Gastrocnemius medialis (tissue), 4 donors: ENCODE measurements at regions not wholly inside any gene's neighbourhood (a gene's known extent, or its start where the extent isn't known, plus 50 kb on each side); places are given as distances from the start of the nearest gene placed in this dataset.

Experiments used
- ATAC-seq, 2 donors: fragments of 150-250 bp; one replicate each; pipeline ENCODE4 v1.9.1; 2016
- DNase-seq, 2 donors: peaks; one replicate each; pipeline ENCODE4 v3.0.0-alpha.2; 2019
- H3K27ac ChIP-seq, 4 donors: fragments of 200-600 bp; sonication (generic); 1 replicate in 1 of 4; 2 replicates in 3 of 4; pipeline ENCODE4 v1.5.1; 2016 to 2018; ENCODE audit warnings: mild to moderate bottlenecking in 2 of 4, moderate library complexity in 1 of 4
- H3K27me3 ChIP-seq, 3 donors: fragments of 200-600 bp; sonication (generic) in 2 of 3; 1 replicate in 1 of 3; 2 replicates in 2 of 3; pipeline versions ENCODE4 v1.5.1 to v1.6.0; 2016 to 2019; ENCODE audit warnings: mild to moderate bottlenecking in 1 of 3, moderate library complexity in 1 of 3
- H3K36me3 ChIP-seq, 2 donors: fragments of 200-600 bp; sonication (generic) in 1 of 2; one replicate each; pipeline ENCODE4 v1.5.1; 2017 to 2018
- H3K4me1 ChIP-seq, 2 donors: fragments of 200-600 bp; sonication (generic) in 1 of 2; one replicate each; pipeline ENCODE4 v1.5.1; 2016 to 2017; ENCODE audit warnings: mild to moderate bottlenecking in 2 of 2
- H3K4me3 ChIP-seq, 4 donors: fragments of 200-600 bp; sonication (generic) in 3 of 4; 1 replicate in 1 of 4; 2 replicates in 3 of 4; pipeline ENCODE4 v1.5.1; 2016 to 2019; ENCODE audit warnings: mild to moderate bottlenecking in 2 of 4
- H3K9me3 ChIP-seq, 3 donors: fragments of 200-600 bp; sonication (generic) in 2 of 3; 1 replicate in 1 of 3; 2 replicates in 2 of 3; pipeline ENCODE4 v1.5.1; 2016 to 2019
- CTCF ChIP-seq, 5 experiments: fragments of 450-650 bp in 3 of 5; fragments of 200-600 bp in 2 of 5; sonication (generic) in 2 of 5; IDR thresholded peaks in 4 of 5; conservative IDR thresholded peaks in 1 of 5; 1 replicate in 4 of 5; 2 replicates in 1 of 5; pipeline ENCODE4 v1.5.1; 2016 to 2019; ENCODE audit warnings: antibody characterized with exemption in 5 of 5, mild to moderate bottlenecking in 3 of 5, moderate library complexity in 3 of 5
- POLR2A ChIP-seq, 2 donors: fragments of 450-650 bp; IDR thresholded peaks; one replicate each; pipeline ENCODE4 v1.6.1; 2017; ENCODE audit warnings: antibody characterized with exemption in 2 of 2, mild to moderate bottlenecking in 2 of 2, moderate library complexity in 2 of 2
- in situ Hi-C, 4 donors: fragments of 200-750 bp; cut with MboI; loops; one replicate each; pipeline versions ENCODE4 v1.15.0 to v1.8.0; 2017; ENCODE audit warnings: low sequenced_read_pairs in 4 of 4
- intact Hi-C: fragments of 100-400 bp; cut with DNase I; formaldehyde crosslinking; loops from one replicate; pipeline ENCODE4 v1.15.1; 2023; ENCODE audit warnings: low total_unique reads

- no peaks in the 10 kb centered on the region for H3K9me3 ChIP-seq
- no peaks in the 10 kb centered on the region for H3K36me3 ChIP-seq
- TF ChIP-seq POLR2A (IDR thresholded peaks at IDR 0.05) = no peak
- in situ Hi-C loops = loop anchor here in 1 of 4 donors (25.0 kb wide), 1 partner anchor 111 kb away; the partner anchor contains the start of gene TLE3
- peak overlapping the region in 1 of 4 donors; percentile 95 for H3K27ac ChIP-seq
- ATAC-seq (no peak), DNase-seq (no peak)
- intact Hi-C loops = loop anchor here (5.0 kb wide), 1 partner anchor 741 kb away; no protein-coding TSS in a partner anchor
- H3K4me1 ChIP-seq = peaks cover 38 to 39% of the 10 kb centered on the region in 2 donors
- no peak overlapping the region for H3K4me3 ChIP-seq
- H3K27me3 ChIP-seq = no peaks in the 10 kb centered on the region
Measured at GRCh38 chr15:70197945-70198361, 100.2 kb upstream of the TLE3 start.

GRCh38 chr15:70197318-70197944, 99.7 kb upstream of the TLE3 start:
- intact Hi-C loops (loop anchor here (5.0 kb wide), 1 partner anchor 740 kb away; no protein-coding TSS in a partner anchor), in situ Hi-C loops (loop anchor here in 1 of 4 donors (25.0 kb wide), 1 partner anchor 110 kb away; the partner anchor contains the start of gene TLE3)
- DNase-seq = no peak
- Histone ChIP-seq H3K27ac (peak overlapping the region; percentile 91 to 96 (median 94)), H3K4me1 (peaks cover 38 to 39% of the 10 kb centered on the region in 2 donors), H3K27me3 (no peaks in the 10 kb centered on the region), H3K9me3 (no peaks in the 10 kb centered on the region), H3K36me3 (no peaks in the 10 kb centered on the region), H3K4me3 (no peak overlapping the region)
- no peak for TF ChIP-seq POLR2A (IDR thresholded peaks at IDR 0.05)
- no peak for TF ChIP-seq CTCF (IDR thresholded peaks at IDR 0.05 in 4 of 5, conservative IDR thresholded peaks at IDR 0.05 in 1 of 5)
- no peak for ATAC-seq

- in situ Hi-C loops = loop anchor here in 1 of 4 donors (25.0 kb wide), 1 partner anchor 109 kb away; the partner anchor contains the start of gene TLE3
- no peaks in the 10 kb centered on the region for H3K27me3 ChIP-seq
- DNase-seq = peak; percentile 95 to 98
- intact Hi-C loops = loop anchor here (1.0 to 5.0 kb wide), 4 partner anchors 39 to 739 kb away; no protein-coding TSS in a partner anchor
- H3K36me3 ChIP-seq = no peaks in the 10 kb centered on the region
- peak; percentile 85 to 86 for ATAC-seq
- H3K4me1 ChIP-seq = peaks cover 38 to 39% of the 10 kb centered on the region in 2 donors
- TF ChIP-seq CTCF (IDR thresholded peaks at IDR 0.05 in 4 of 5, conservative IDR thresholded peaks at IDR 0.05 in 1 of 5) (peak in 2 of 5 experiments; percentile 20 to 31), POLR2A (IDR thresholded peaks at IDR 0.05) (peak; percentile 39 to 44)
- peak overlapping the region in 1 of 4 donors; percentile 4 for H3K4me3 ChIP-seq
- peak overlapping the region; percentile 91 to 96 (median 94) for H3K27ac ChIP-seq
- peaks cover 0 to 3% (median 0%) of the 10 kb centered on the region in 3 donors for H3K9me3 ChIP-seq
Measured at GRCh38 chr15:70196372-70197316, 98.9 kb upstream of the TLE3 start.

- TF ChIP-seq CTCF (IDR thresholded peaks at IDR 0.05 in 4 of 5, conservative IDR thresholded peaks at IDR 0.05 in 1 of 5) (no peak), POLR2A (IDR thresholded peaks at IDR 0.05) (no peak)
Measured at GRCh38 chr15:70195587-70196305, 98.0 kb upstream of the TLE3 start.

More at GRCh38 chr15:70195587-70196305, 98.0 kb upstream of the TLE3 start:
- intact Hi-C loops (loop anchor here (1.0 to 5.0 kb wide), 4 partner anchors 38 to 738 kb away; no protein-coding TSS in a partner anchor), in situ Hi-C loops (loop anchor here in 1 of 4 donors (25.0 kb wide), 1 partner anchor 108 kb away; the partner anchor contains the start of gene TLE3)
- Histone ChIP-seq H3K27me3 (no peaks in the 10 kb centered on the region), H3K27ac (peak overlapping the region; percentile 91 to 96 (median 94)), H3K9me3 (peaks cover 0 to 9% (median 0%) of the 10 kb centered on the region in 3 donors), H3K36me3 (no peaks in the 10 kb centered on the region), H3K4me3 (peak overlapping the region in 1 of 4 donors; percentile 4), H3K4me1 (peaks cover 30 to 32% of the 10 kb centered on the region in 2 donors)
- ATAC-seq (peak; percentile 76 to 77), DNase-seq (peak; percentile 86 to 92)
